ENCODE measurements at regions not wholly inside any gene's neighbourhood (a gene's known extent, or its start where the extent isn't known, plus 50 kb on each side); places are given as distances from the start of the nearest gene placed in this dataset.

DNA sequence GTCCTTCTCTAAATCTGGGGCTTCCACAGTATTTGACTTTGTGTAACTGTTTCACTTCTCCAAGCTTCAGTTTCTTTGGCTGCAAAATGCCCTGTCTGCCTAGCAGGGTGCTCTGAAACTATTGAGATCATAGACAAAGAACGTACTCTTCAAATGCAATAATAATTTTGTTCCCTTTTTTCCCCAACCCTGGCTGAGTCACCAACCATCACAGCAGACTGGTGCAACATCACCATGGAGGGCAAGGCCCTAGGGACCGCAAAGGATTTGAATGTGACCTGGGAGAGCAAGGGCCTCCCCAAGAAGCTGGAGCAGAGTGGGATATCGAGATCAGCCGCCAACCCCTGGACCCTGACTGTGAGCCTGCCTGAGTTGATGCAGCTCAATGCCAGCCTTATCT is 115.0 kb downstream of the FCRL5 start:
- TF ChIP-seq CTCF (IDR thresholded peaks at IDR 0.05) (no peak), POLR2A (IDR thresholded peaks at IDR 0.05) (no peak), EP300 (IDR thresholded peaks at IDR 0.05) (no peak), POLR2AphosphoS5 (IDR thresholded peaks at IDR 0.05) (no peak)

Measured in upper lobe of left lung (tissue), 4 donors.